GM21737 (cell line): ENCODE measurements at regions not wholly inside any gene's neighbourhood (a gene's known extent, or its start where the extent isn't known, plus 50 kb on each side); places are given as distances from the start of the nearest gene placed in this dataset.
"Not testable (repeated sequence)": the region's sequence is repeated elsewhere in the genome, so short reads cannot be mapped to it uniquely, and the experiment has no call there.

ENCODE experiments used
- ATAC-seq: cut with Tn5 transposase; IDR thresholded peaks from one replicate; pipeline ENCODE4 v1.9.1; 2021; ENCODE audit warnings: mild to moderate bottlenecking, moderate library complexity; ENCODE audit not compliant: unreplicated experiment

GRCh38 chr18:43936176-43936575, 658.9 kb upstream of the SYT4 start:
- ATAC-seq: no peak

GRCh38 chr18:43949291-43949690, 672.0 kb upstream of the SYT4 start:
- no peak for ATAC-seq

- no peak for ATAC-seq
These were observed 672.8 kb upstream of the SYT4 start for GRCh38 chr18:43950062-43950461.

- no peak for ATAC-seq
These were observed 675.1 kb upstream of the SYT4 start for GRCh38 chr18:43952398-43952797.

GRCh38 chr18:43961722-43962121, 684.4 kb upstream of the SYT4 start:
- no peak for ATAC-seq

GRCh38 chr18:43964666-43965065, 687.4 kb upstream of the SYT4 start:
- ATAC-seq: no peak

GRCh38 chr18:43965691-43966090, 688.4 kb upstream of the SYT4 start:
- no peak for ATAC-seq

GRCh38 chr18:43970656-43971055, 693.4 kb upstream of the SYT4 start:
- no peak for ATAC-seq

- ATAC-seq: no peak
These were observed 700.9 kb upstream of the SYT4 start for GRCh38 chr18:43978174-43978573.

GRCh38 chr18:43982582-43982981, 698.1 kb upstream of the SETBP1 start:
- ATAC-seq: no peak

GRCh38 chr18:43987061-43987460, 693.6 kb upstream of the SETBP1 start:
- not testable (repeated sequence) for ATAC-seq

- no peak for ATAC-seq
These were observed 687.9 kb upstream of the SETBP1 start for GRCh38 chr18:43992741-43993140.

- no peak for ATAC-seq
These were observed 686.3 kb upstream of the SETBP1 start for GRCh38 chr18:43994381-43994780.

GRCh38 chr18:44013871-44014270, 666.8 kb upstream of the SETBP1 start:
- no peak for ATAC-seq

GRCh38 chr18:44025421-44025820, 655.3 kb upstream of the SETBP1 start:
- ATAC-seq: no peak

GRCh38 chr18:44028109-44028508, 652.6 kb upstream of the SETBP1 start:
- ATAC-seq: no peak

- no peak for ATAC-seq
These were observed 649.6 kb upstream of the SETBP1 start for GRCh38 chr18:44031063-44031462.

GRCh38 chr18:44033144-44033701, 647.5 kb upstream of the SETBP1 start:
- no peak for ATAC-seq

- no peak for ATAC-seq
These were observed 645.1 kb upstream of the SETBP1 start for GRCh38 chr18:44035554-44035953.

GRCh38 chr18:44036501-44036900, 644.2 kb upstream of the SETBP1 start:
- ATAC-seq: no peak

- ATAC-seq: no peak
These were observed 641.5 kb upstream of the SETBP1 start for GRCh38 chr18:44039216-44039615.

- no peak for ATAC-seq
These were observed 640.9 kb upstream of the SETBP1 start for GRCh38 chr18:44039826-44040225.

GRCh38 chr18:44041553-44041952, 639.1 kb upstream of the SETBP1 start:
- no peak for ATAC-seq
